Epithelial cell of prostate (primary cell): ENCODE measurements at regions not wholly inside any gene's neighbourhood (a gene's known extent, or its start where the extent isn't known, plus 50 kb on each side); places are given as distances from the start of the nearest gene placed in this dataset.

Experiments
- DNase-seq: peaks from one replicate; pipeline ENCODE4 v3.0.0-alpha.2; 2011; ENCODE audit warnings: low read depth, low spot score
- H3K27ac ChIP-seq: fragments of 450-650 bp; 2 replicates; pipeline ENCODE4 v1.5.1; 2017; ENCODE audit warnings: mild to moderate bottlenecking

DNA sequence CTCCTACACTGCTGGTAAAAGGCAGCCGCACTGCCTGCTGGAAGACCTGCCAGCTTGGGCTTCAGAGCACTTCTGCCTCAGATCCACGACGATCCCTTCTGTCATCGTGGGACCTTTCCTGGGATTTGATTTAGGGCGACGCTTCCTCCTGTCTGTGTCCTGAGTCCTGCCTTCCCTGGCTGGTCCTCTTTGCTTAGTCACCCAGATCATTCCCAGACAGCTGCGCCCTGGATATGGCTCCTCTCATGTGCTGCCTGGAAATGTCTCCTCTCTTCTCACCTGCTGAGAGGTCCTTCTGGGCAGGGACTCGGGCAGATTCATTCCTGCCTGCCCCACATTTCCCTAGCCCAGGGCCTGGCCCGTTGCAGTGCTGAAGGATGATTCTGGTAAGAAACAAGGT, 72.4 kb upstream of the POU3F1 start:
- H3K27ac ChIP-seq, result no peak overlapping the region
- no peak for DNase-seq

DNA sequence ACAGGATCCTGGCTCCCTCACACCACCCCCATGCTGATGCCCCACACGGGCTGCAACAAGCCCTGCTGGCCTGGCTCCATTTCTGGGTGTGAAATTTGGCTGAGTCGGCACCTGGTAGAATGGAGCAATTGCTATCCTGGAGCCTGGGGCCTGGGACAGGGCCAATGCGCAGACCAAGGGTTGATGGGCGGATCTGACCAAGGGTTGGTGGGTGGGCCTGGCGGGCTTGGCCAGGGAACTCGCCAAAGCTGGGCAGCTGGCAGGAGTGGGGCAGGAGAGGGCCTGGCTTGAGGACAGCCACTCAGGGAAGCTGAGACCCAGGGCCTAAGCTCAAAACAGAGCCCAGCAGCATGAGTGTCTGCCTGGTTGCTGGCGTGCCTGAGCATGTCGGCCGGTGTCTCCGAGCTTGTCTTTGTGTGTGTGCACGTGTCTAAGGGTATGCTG, 70.9 kb upstream of the POU3F1 start:
- peak overlapping the region; percentile 32 for H3K27ac ChIP-seq
- peak; percentile 66 for DNase-seq

DNA sequence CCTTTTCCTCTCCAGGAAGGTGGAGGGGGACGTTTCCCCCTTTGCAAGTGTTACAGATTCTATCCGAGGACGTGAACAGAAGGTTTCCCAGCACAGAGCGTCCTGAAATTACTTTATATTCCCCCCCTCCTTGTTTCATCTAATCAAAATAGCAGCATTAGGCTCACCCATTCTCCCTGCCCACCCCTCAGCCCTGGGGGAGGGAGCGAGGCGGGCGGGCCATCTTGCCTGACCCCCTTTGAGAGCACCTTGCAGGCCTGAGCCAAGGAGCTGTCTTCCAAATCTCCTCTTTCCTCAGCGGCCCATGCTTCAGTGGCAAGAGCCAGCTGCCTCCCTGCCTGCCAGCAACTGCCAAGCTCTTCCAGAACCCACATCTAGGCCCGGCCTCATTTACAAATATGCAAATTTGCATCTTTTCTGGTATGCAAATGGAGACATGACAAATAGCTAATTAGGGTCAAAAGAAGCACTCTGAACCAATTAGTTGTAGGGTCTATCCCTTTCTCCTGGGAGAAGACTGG, 69.1 kb upstream of the POU3F1 start:
- DNase-seq, result no peak
- no peak overlapping the region for H3K27ac ChIP-seq

DNA sequence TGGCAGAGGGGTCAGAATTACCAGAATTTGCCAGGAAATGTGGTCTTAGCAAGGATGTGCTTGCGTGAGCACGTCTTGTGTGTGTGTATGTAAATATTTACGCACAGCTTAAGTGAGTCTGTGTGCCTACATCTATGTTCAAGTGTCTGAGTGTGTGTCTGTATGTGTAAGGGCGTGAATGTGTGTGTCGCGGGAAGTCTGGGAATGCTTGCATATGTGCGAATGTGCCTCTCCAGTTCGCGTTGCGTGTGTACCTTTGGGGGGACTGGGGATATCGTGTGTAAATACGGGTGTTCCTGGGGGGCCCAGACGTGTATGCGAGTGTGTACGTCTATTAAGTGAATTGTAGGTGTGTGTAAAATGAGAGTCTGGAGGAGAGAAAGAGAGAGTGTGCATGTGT, 68.6 kb upstream of the POU3F1 start:
- H3K27ac ChIP-seq, result no peak overlapping the region
- DNase-seq, result no peak

DNA sequence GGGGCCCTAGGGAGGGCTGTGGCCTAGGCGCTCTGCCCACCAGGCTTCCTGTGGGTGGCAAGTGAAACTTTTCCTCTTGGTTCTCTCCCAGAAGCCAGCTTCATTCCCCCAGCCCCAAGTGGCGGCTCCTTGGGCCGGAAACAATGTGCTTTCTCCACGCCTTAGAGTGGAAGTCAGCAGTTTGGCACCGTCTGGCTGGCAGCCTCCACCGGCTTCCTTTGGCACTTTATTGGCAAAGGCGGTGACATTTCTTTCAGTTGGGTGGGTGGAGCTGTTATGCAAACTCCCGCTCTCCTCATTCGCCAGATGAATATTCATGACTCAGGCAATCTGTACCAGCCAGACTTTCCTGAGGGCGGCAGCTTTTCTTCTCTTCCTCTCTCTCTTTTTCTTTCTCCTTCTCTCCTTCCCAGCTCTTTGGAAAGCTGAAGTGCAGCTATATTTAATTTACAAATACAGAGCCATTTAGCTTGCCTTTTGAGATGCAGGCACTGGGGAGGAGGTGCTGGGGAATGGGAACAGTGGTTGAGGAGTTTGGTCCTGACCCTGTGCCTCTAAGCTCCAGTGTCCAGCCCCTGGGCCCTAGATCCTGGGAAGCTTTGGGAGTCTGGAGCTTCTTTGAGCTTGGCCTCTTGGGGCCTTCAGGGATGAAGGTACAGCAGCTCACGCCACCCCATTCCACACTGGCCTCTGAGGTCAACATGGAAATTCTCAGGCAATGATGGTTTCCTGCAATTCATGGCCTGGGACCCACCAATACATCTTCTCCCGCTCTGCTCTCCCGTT, 67.8 kb upstream of the POU3F1 start:
- H3K27ac ChIP-seq, result no peak overlapping the region
- DNase-seq, result no peak

DNA sequence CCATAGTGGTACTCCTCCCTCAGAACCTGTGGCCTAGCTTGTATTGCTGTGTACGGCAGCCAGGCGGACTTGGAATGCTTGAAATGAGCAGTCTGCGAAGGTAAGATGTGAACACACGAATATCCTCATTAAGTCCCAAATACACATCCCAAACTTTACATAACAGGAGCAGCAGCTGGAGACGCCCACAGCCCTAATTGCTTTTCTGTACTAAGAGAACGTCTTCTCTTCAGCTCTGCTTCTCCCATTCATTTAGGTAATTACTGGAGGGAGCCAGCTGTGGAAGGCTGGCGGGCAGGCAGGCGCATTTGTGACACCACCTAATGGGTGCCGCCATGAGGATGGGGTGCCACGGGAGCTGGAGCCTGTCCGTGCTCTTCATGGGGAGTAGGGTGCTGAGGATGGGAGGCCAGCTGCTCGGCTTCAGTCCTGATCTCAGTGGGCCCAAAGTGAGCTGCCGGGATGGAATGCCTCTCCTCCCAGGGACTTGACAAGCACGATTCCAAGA, 66.6 kb upstream of the POU3F1 start:
- no peak for DNase-seq
- no peak overlapping the region for H3K27ac ChIP-seq

DNA sequence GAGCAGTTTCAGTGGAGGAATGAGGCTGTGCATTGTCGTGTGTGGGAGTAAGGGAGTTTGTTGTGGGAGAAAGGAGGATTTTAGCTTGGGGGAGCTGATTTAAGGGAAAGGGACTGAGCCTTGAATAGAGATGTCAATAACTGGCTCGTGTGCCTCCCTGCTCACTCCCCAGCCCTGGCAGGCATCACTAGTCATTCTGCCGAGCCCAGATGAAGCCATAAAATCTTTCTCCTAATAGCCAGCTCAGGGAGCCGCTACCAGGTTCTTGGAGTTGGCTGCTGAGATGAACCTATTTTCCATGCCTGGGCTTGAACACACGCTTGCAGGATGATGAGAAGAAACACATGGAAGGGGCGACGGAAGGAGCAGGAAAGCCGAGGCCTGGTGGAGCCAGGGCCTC, 65.0 kb upstream of the POU3F1 start:
- no peak for DNase-seq
- H3K27ac ChIP-seq, result no peak overlapping the region

DNA sequence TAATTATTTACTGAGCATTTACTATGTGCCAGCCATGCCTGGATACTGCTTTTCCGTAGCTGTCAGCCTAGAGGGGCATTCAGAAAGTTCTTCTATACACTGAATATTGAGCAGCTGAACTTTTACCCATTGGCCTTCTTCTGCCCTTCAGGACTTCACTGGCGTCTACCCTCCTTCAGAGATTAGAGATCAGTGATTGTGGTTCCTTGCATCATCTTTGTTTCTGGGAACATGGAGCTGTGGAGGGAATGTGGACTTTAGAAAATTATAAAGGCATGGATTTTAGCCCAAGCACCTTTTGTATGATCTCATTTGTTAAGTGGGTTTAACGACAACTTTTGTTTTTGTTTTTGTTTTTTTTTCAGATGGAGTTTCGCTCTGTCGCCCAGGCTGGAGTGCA, 58.7 kb upstream of the POU3F1 start:
- DNase-seq, result no peak
- no peak overlapping the region for H3K27ac ChIP-seq

DNA sequence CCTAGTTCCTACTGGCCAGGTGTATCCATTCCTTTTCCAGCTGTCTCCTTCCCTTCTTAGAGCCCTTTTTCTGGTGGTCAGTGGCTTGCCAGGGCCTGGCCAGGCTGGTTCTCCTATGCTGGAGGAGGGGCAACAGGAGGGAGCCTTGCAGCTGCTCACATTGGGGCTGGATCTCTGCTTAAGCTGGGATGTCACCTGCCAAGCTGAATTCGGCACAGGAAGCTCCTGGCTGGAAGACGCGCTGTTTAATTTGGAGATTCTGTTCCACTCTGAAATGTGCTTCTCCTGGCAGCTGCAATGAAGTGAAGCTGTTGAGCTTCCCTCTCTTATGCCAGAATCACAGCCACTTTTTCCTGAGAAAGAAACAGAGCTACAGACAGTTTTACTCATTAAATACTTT, 56.0 kb upstream of the POU3F1 start:
- DNase-seq, result no peak
- no peak overlapping the region for H3K27ac ChIP-seq

DNA sequence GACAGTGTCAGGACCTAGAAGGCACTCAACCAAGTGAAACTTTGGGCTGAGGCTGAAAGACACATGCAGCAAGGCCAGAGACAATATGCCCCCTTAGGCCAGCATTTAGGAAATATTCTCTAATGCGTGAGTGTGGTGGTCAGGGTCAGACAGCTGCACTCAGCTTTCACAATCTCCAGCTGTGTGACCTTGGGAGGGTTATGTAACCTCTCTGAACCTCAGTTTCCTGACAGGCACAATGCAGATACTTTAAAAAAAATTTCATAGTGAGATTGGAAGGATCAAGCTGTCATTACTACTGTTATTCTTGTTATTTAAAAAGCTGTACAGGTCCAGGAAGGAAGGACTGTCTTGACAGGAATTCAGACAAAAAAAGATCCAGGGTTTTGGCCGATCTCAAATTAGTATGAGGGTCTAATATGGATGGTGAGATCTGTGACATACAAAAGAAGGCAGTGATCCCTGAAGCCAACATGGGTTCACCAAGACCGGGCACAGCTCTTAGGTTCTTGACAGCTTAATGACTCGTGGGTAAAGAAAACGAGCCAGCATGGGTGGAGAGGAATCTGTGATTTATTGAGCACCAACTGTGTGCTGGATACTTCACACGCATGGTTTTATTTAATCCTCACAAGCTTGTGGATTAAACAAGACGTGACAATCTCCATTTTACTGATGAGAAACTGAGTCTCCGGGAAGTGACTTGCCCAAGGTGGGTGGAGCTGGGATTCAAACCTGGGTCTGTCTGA, 54.6 kb upstream of the POU3F1 start:
- no peak for DNase-seq

DNA sequence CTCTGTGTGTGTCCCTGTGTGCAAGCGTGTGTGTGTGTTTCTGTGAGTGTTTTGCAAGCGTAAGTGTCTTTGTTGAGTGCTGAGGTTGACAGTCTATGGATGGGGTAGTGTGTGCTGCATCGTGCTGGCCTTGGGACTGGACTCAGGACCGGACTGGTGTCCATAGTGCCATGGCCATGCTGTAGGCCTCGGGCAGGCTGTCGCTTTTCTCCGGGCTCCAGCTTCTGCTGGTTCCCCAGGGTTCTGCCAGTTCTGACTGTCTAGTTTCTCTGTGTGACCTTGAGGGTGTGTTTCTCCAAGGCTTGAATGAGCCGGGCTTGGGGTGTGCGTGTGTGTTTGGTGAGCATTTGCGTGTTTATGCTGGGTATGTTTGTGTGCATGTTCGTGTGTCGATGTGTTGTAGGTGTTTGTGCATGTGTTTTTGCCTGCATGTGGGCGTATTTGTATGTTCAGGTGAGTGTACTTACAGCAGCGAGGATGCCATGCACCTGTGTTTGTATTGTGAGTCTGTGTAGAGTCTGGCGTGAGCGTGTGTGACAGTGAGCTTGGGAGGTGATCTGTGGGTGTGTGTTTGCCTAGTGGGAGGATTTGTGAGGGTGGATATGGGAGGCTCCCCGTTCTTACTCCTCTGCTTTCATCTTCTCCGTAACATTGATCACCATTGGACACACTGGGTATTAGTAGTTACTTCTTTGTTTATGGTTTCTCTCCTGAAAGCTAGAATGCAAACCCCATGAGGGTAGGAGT, 51.7 kb upstream of the POU3F1 start:
- H3K27ac ChIP-seq, result no peak overlapping the region
- no peak for DNase-seq

More for the DNA sequence above, 54.6 kb upstream of the POU3F1 start:
- no peak overlapping the region for H3K27ac ChIP-seq

DNA sequence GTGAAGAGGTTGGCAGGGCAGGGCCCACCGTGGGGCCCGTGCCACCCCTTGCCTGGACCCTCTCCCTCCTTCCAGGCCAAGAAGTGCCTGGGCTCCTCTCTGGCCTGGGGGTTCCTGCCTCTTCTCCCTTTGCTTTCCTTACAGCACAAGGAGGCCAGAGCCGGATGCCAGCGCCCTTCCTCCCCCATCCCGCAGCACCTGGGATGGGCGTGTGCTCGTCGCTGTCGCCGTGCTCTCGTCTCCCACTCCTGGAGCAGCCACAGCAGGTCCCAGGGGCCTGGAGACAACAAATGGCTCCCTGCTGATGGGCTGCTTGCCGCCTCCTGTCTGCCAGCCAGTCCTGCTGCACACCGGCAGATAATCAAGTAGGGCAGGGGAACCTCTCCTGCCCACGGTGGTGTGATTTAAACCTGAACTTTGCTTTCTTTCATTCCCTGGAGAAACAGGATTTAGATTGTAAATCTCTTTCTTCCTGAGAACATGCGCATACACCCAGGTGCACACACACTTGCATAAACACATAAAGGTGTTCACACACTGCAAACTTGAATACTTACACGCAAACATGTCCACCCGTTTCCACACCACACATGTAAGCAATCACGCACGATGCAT, 50.8 kb upstream of the POU3F1 start:
- H3K27ac ChIP-seq, result no peak overlapping the region
- DNase-seq, result no peak
